Astrocyte (in vitro differentiated cells and primary cell): ENCODE measurements at regions not wholly inside any gene's neighbourhood (a gene's known extent, or its start where the extent isn't known, plus 50 kb on each side); places are given as distances from the start of the nearest gene placed in this dataset.

Experiments used
- DNase-seq: peaks from one replicate; pipeline ENCODE4 v3.0.0-alpha.2; 2010; ENCODE audit warnings: low read depth
- FAIRE-seq: peaks from 2 replicates; lab custom pipeline; 2011; peaks lifted over from hg19 to GRCh38; lab: Jason Lieb, UNC
- H2AFZ ChIP-seq: 2 replicates; pipeline ENCODE4 v1.6.0; 2012; ENCODE audit warnings: low read depth, low read length, inconsistent platforms
- H3K27ac ChIP-seq: 2 replicates; pipeline ENCODE4 v1.5.1; 2011; ENCODE audit warnings: low read depth, low read length, inconsistent platforms
- H3K27me3 ChIP-seq: 2 replicates; pipeline ENCODE4 v1.6.0; 2011; ENCODE audit warnings: low read length, inconsistent platforms; ENCODE audit not compliant: insufficient read depth
- H3K36me3 ChIP-seq: 2 replicates; pipeline ENCODE4 v1.5.1; 2011; ENCODE audit warnings: low read length, inconsistent platforms; ENCODE audit not compliant: insufficient read depth
- H3K4me1 ChIP-seq: 2 replicates; pipeline ENCODE4 v1.5.1; 2011; ENCODE audit warnings: low read length, inconsistent platforms; ENCODE audit not compliant: insufficient read depth
- H3K4me2 ChIP-seq: 2 replicates; pipeline ENCODE4 v1.6.0; 2012; ENCODE audit warnings: low read length, inconsistent platforms
- H3K4me3 ChIP-seq: 2 replicates; pipeline ENCODE4 v1.5.1; 2011; ENCODE audit warnings: low read depth, mild to moderate bottlenecking, low read length, inconsistent platforms; ENCODE audit not compliant: insufficient read depth
- H3K79me2 ChIP-seq: 2 replicates; pipeline ENCODE4 v1.6.0; 2012; ENCODE audit warnings: mild to moderate bottlenecking, low read length, inconsistent platforms; ENCODE audit not compliant: insufficient read depth
- H3K9ac ChIP-seq: 2 replicates; pipeline ENCODE4 v1.6.0; 2012; ENCODE audit warnings: mild to moderate bottlenecking, low read length, inconsistent platforms
- H3K9me3 ChIP-seq: 2 replicates; pipeline ENCODE4 v1.5.1; 2012; ENCODE audit warnings: low read depth, mild to moderate bottlenecking, low read length, inconsistent platforms; ENCODE audit not compliant: insufficient read depth
- H4K20me1 ChIP-seq: 2 replicates; pipeline ENCODE4 v1.6.0; 2012; ENCODE audit warnings: low read length, inconsistent platforms; ENCODE audit not compliant: insufficient read depth
- H3K27ac Mint-ChIP-seq: one replicate; pipeline ENCODE4 v1.8.0; 2021; ENCODE audit warnings: mild to moderate bottlenecking, mixed read lengths; ENCODE audit not compliant: unreplicated experiment
- H3K27me3 Mint-ChIP-seq: one replicate; pipeline ENCODE4 v1.8.0; 2021; ENCODE audit warnings: low read depth, mixed read lengths; ENCODE audit not compliant: unreplicated experiment
- H3K36me3 Mint-ChIP-seq: one replicate; pipeline ENCODE4 v1.8.0; 2021; ENCODE audit warnings: low read depth, mixed read lengths; ENCODE audit not compliant: unreplicated experiment
- H3K4me1 Mint-ChIP-seq: one replicate; pipeline ENCODE4 v1.8.0; 2021; ENCODE audit warnings: low read depth, mixed read lengths; ENCODE audit not compliant: unreplicated experiment
- H3K4me3 Mint-ChIP-seq: one replicate; pipeline ENCODE4 v1.8.0; 2021; ENCODE audit warnings: mild to moderate bottlenecking, moderate library complexity, mixed read lengths; ENCODE audit not compliant: unreplicated experiment
- H3K9me3 Mint-ChIP-seq: one replicate; pipeline ENCODE4 v1.8.0; 2021; ENCODE audit warnings: mild to moderate bottlenecking, mixed read lengths; ENCODE audit not compliant: unreplicated experiment
- CTCF ChIP-seq: IDR thresholded peaks from 2 replicates; pipeline ENCODE4 v1.5.1; 2011; ENCODE audit warnings: low read depth, mild to moderate bottlenecking, inconsistent platforms, low read length, moderate library complexity; ENCODE audit not compliant: insufficient read depth
- EZH2 ChIP-seq: IDR thresholded peaks from 2 replicates; pipeline ENCODE4 v1.6.1; 2012; ENCODE audit warnings: mild to moderate bottlenecking, low read length, inconsistent platforms; ENCODE audit not compliant: insufficient read depth

GRCh38 chr2:78892295-78892694 lies 133.2 kb upstream of the REG3G start:
- Histone ChIP-seq H4K20me1 (no peaks in the 10 kb centered on the region), H3K9ac (no peak overlapping the region), H3K36me3 (no peaks in the 10 kb centered on the region), H3K9me3 (no peaks in the 10 kb centered on the region), H3K4me1 (no peaks in the 10 kb centered on the region), H3K27me3 (no peaks in the 10 kb centered on the region), H3K79me2 (no peaks in the 10 kb centered on the region), H2AFZ (no peak overlapping the region), H3K4me3 (no peak overlapping the region), H3K27ac (no peak overlapping the region), H3K4me2 (no peak overlapping the region)
- TF ChIP-seq CTCF: no peak
- TF ChIP-seq EZH2: no peak
- Mint-ChIP-seq H3K27me3 (no peaks in the 10 kb centered on the region), H3K4me1 (no peaks in the 10 kb centered on the region), H3K9me3 (no peaks in the 10 kb centered on the region), H3K4me3 (no peak overlapping the region), H3K27ac (no peak overlapping the region), H3K36me3 (no peaks in the 10 kb centered on the region)
- FAIRE-seq (no peak), DNase-seq (no peak)

GRCh38 chr2:78895022-78895421 lies 130.5 kb upstream of the REG3G start:
- no peak for DNase-seq
- Mint-ChIP-seq H3K4me1 (no peaks in the 10 kb centered on the region), H3K9me3 (no peaks in the 10 kb centered on the region), H3K27ac (no peak overlapping the region), H3K4me3 (no peak overlapping the region), H3K36me3 (no peaks in the 10 kb centered on the region), H3K27me3 (no peaks in the 10 kb centered on the region)
- Histone ChIP-seq H3K79me2 (no peaks in the 10 kb centered on the region), H3K36me3 (no peaks in the 10 kb centered on the region), H3K9me3 (no peaks in the 10 kb centered on the region), H3K27me3 (no peaks in the 10 kb centered on the region), H3K4me3 (no peak overlapping the region), H3K4me1 (no peaks in the 10 kb centered on the region), H3K4me2 (no peak overlapping the region), H2AFZ (no peak overlapping the region), H3K27ac (no peak overlapping the region), H3K9ac (no peak overlapping the region), H4K20me1 (no peaks in the 10 kb centered on the region)
- FAIRE-seq: no peak
- TF ChIP-seq CTCF (no peak), EZH2 (no peak)

- Histone ChIP-seq H3K4me2 (no peak overlapping the region), H2AFZ (no peak overlapping the region), H4K20me1 (no peaks in the 10 kb centered on the region), H3K9ac (no peak overlapping the region), H3K4me1 (no peaks in the 10 kb centered on the region), H3K36me3 (no peaks in the 10 kb centered on the region), H3K4me3 (no peak overlapping the region), H3K27me3 (no peaks in the 10 kb centered on the region), H3K9me3 (no peaks in the 10 kb centered on the region), H3K79me2 (no peaks in the 10 kb centered on the region), H3K27ac (no peak overlapping the region)
- Mint-ChIP-seq H3K4me3 (no peak overlapping the region), H3K27me3 (no peaks in the 10 kb centered on the region), H3K27ac (no peak overlapping the region), H3K4me1 (no peaks in the 10 kb centered on the region), H3K36me3 (no peaks in the 10 kb centered on the region), H3K9me3 (no peaks in the 10 kb centered on the region)
- FAIRE-seq (no peak), DNase-seq (no peak)
- TF ChIP-seq CTCF: no peak
- no peak for TF ChIP-seq EZH2
Measured at GRCh38 chr2:78896536-78896935, 129.0 kb upstream of the REG3G start.
